H1 (cell line): ENCODE measurements at regions not wholly inside any gene's neighbourhood (a gene's known extent, or its start where the extent isn't known, plus 50 kb on each side); places are given as distances from the start of the nearest gene placed in this dataset.

ENCODE experiments used
- CBX8 ChIP-seq: fragments of 300-800, 300-1000 bp; sonication (generic); IDR thresholded peaks from 2 replicates; pipeline ENCODE4 v1.7.1; 2016; ENCODE audit warnings: low read depth, low read length, borderline replicate concordance
- CTCF ChIP-seq, 3 experiments: IDR thresholded peaks; 1 replicate in 2 of 3; 2 replicates in 1 of 3; pipeline versions ENCODE4 v1.5.1 to v1.6.1; 2011; ENCODE audit warnings: low read length in 3 of 3, mild to moderate bottlenecking in 3 of 3, inconsistent platforms in 2 of 3, low read depth in 1 of 3, moderate library complexity in 1 of 3; ENCODE audit not compliant: insufficient read depth in 1 of 3; ENCODE audit errors: control extremely low read depth in 1 of 3
- EZH2 ChIP-seq: fragments of 200-600 bp; sonication (generic); IDR thresholded peaks from 2 replicates; pipeline ENCODE4 v1.7.1; 2012; ENCODE audit warnings: low read depth, mild to moderate bottlenecking, moderate library complexity, low read length, inconsistent platforms; ENCODE audit not compliant: severe bottlenecking
- NRF1 ChIP-seq: IDR thresholded peaks from 2 replicates; pipeline ENCODE4 v1.6.1; 2011; ENCODE audit warnings: mild to moderate bottlenecking, low read depth, low read length, improper control_type of control experiment
- RAD21 ChIP-seq, 2 experiments: IDR thresholded peaks in 1 of 2; conservative IDR thresholded peaks in 1 of 2; 2 replicates each; pipeline ENCODE4 v1.6.1; 2011; ENCODE audit warnings: low read depth in 2 of 2, low read length in 2 of 2, improper control_type of control experiment in 1 of 2, inconsistent platforms in 1 of 2, mild to moderate bottlenecking in 1 of 2, moderate library complexity in 1 of 2
- TEAD4 ChIP-seq: IDR thresholded peaks from 2 replicates; pipeline ENCODE4 v1.6.1; 2012; ENCODE audit warnings: low read depth, low read length, inconsistent platforms, mixed read lengths

- TF ChIP-seq RAD21 (IDR thresholded peaks at IDR 0.05 in 1 of 2, conservative IDR thresholded peaks at IDR 0.05 in 1 of 2; ENCODE audit: low read depth in 2 of 2, low read length in 2 of 2) (no peak), NRF1 (no peak), CTCF (IDR thresholded peaks at IDR 0.05; ENCODE audit: control extremely low read depth in 1 of 3, insufficient read depth in 1 of 3, low read depth in 1 of 3, low read length in 3 of 3) (no peak), EZH2 (no peak), CBX8 (no peak), TEAD4 (no peak)
- TF ChIP-seq, all 59 proteins: peak for 0
These were observed 281.1 kb upstream of the CXADR start (continued) for GRCh38 chr21:17231771-17232170.
